ENCODE measurements at regions not wholly inside any gene's neighbourhood (a gene's known extent, or its start where the extent isn't known, plus 50 kb on each side); places are given as distances from the start of the nearest gene placed in this dataset.

GRCh38 chr5:73312146-73312871 is 136.3 kb downstream of the FOXD1 start:
- in situ Hi-C loops (cut with MboI; ENCODE audit: low sequenced_read_pairs) (no loop called here), intact Hi-C loops (cut with micrococcal nuclease) (loop anchor here (1.0 to 5.0 kb wide), 4 partner anchors 52 to 355 kb away; partner anchors contain the start of genes FCHO2 and FOXD1), dilution Hi-C loops (cut with HindIII; ENCODE audit: low sequenced_read_pairs, unreplicated experiment) (no loop called here)
- Histone ChIP-seq H3K56ac (ENCODE audit: extremely low read depth, insufficient read depth, low read length) (peak overlapping the region; percentile 69; the same call in 1 of the 2 replicates), H2AFZ (replicated peaks; ENCODE audit: low read length, poor library complexity) (peak overlapping the region; percentile 86), H3K4me3 (ENCODE audit: insufficient read depth, low read depth, low read length) (no peak overlapping the region), H2BK5ac (ENCODE audit: low read depth, low read length, poor library complexity, severe bottlenecking) (peak overlapping the region; percentile 80), H4K8ac (ENCODE audit: low read depth in 2 of 2, low read length in 2 of 2) (peak overlapping the region; percentile 38 to 89), H2AK9ac (replicated peaks; ENCODE audit: low read depth, low read length, poor library complexity) (peak overlapping the region; percentile 37), H4K5ac (ENCODE audit: low read depth, low read length) (peak overlapping the region; percentile 65), H3K23ac (ENCODE audit: low read depth, low read length) (peak overlapping the region; percentile 84), H2BK20ac (ENCODE audit: low read depth, low read length) (peak overlapping the region; percentile 82), H3K4ac (ENCODE audit: low read depth, low read length) (peak overlapping the region; percentile 93), H3K4me1 (ENCODE audit: control insufficient read depth, insufficient read depth, low read length) (peaks cover 14% of the 10 kb centered on the region), H3K79me1 (ENCODE audit: low read depth in 1 of 2, low read length in 2 of 2) (no peaks in the 10 kb centered on the region), H3K14ac (replicated peaks; ENCODE audit: low read depth, low read length) (peak overlapping the region; percentile 68), H2BK15ac (ENCODE audit: low read depth, low read length) (peak overlapping the region; percentile 93; the same call in 2 of the 3 replicates), H2BK120ac (ENCODE audit: low read depth, low read length) (peak overlapping the region; percentile 93), H3K4me2 (ENCODE audit: low read depth, low read length) (peak overlapping the region; percentile 19; the same call in 1 of the 2 replicates), H3K27me3 (ENCODE audit: control insufficient read depth, insufficient read depth, low read length) (no peaks in the 10 kb centered on the region; the same call in 1 of the 2 replicates), H3K9ac (ENCODE audit: low read depth, low read length) (peak overlapping the region; percentile 4; the same call in 1 of the 2 replicates), H3K27ac (ENCODE audit: insufficient read depth, low read length) (peak overlapping the region; percentile 74), H3K9me3 (ENCODE audit: control insufficient read depth, insufficient read depth, low read length) (no peaks in the 10 kb centered on the region), H4K20me1 (ENCODE audit: insufficient read depth, low read length) (no peaks in the 10 kb centered on the region), H3K18ac (ENCODE audit: low read depth, low read length) (peak overlapping the region; percentile 43), H3K36me3 (ENCODE audit: control insufficient read depth, insufficient read depth, low read length) (no peaks in the 10 kb centered on the region), H2AK5ac (ENCODE audit: low read depth, low read length) (peak overlapping the region; percentile 88), H4K91ac (ENCODE audit: insufficient read depth, low read depth, low read length) (peak overlapping the region; percentile 91), H3K9me1 (ENCODE audit: insufficient read depth, low read length) (peaks cover 7% of the 10 kb centered on the region)
- CTCF ChIA-PET, result interaction anchor here (0.6 to 3.6 kb wide), 13 partner anchors 9 to 1080 kb away, joined by 3 to 12 read pairs (median 4); partner anchors contain the start of gene FOXD1
- ATAC-seq (ENCODE audit: low read depth) (peak; percentile 63), DNase-seq (peak; percentile 96)
- no TSS peak for BruUV-seq (replicated peaks)
- WGBS, 2 experiments (ENCODE audit: extremely low coverage in 2 of 2, insufficient read length in 1 of 2), result 30% methylated on average over 5 of the region's 13 CpGs; no CpG with 5 or more reads in 1 of the 2 experiments
- TF ChIP-seq SMC3 (IDR thresholded peaks at IDR 0.05; ENCODE audit: low read depth, low read length) (peak; percentile 75), RAD21 (IDR thresholded peaks at IDR 0.05; ENCODE audit: low read length) (peak; percentile 78), CTCF (conservative IDR thresholded peaks at IDR 0.05; ENCODE audit: low read depth, low read length) (peak; percentile 75), MAZ (IDR thresholded peaks at IDR 0.05; ENCODE audit: borderline replicate concordance, low read depth, low read length) (peak; percentile 50; the same call in 1 of the 2 replicates), POLR2A (IDR thresholded peaks at IDR 0.05; ENCODE audit: low read depth, low read length) (no peak; the same call in 1 of the 2 replicates)
- POLR2A ChIA-PET (ENCODE audit: unreplicated experiment), result interaction anchor here (1.0 kb wide), 1 partner anchor 137 kb away, joined by 18 read pairs; the partner anchor contains the start of gene FOXD1

Measured in IMR-90 (cell line).